GM04504 (cell line): ENCODE measurements at regions not wholly inside any gene's neighbourhood (a gene's known extent, or its start where the extent isn't known, plus 50 kb on each side); places are given as distances from the start of the nearest gene placed in this dataset.
A peak's percentile ranks its signal among the peaks of the same experiment; 100 is the strongest.

Source experiments
- DNase-seq: peaks from one replicate; pipeline ENCODE4 v3.0.0-alpha.2; 2012; ENCODE audit warnings: low read depth

- DNase-seq = no peak
Measured at GRCh38 chr12:69096669-69097335, 142.6 kb upstream of the CPSF6 start.

GRCh38 chr12:69097619-69098368 lies 141.6 kb upstream of the CPSF6 start:
- peak; percentile 10 for DNase-seq

- DNase-seq = no peak
Measured at GRCh38 chr12:69099201-69099837, 140.1 kb upstream of the CPSF6 start.

- DNase-seq = no peak
Measured at GRCh38 chr12:69101505-69101904, 137.9 kb upstream of the CPSF6 start.

GRCh38 chr12:69102856-69103255 lies 136.5 kb upstream of the CPSF6 start:
- no peak for DNase-seq

GRCh38 chr12:69105101-69105962 lies 134.0 kb upstream of the CPSF6 start:
- no peak for DNase-seq

GRCh38 chr12:69106482-69107118 lies 132.8 kb upstream of the CPSF6 start:
- DNase-seq = no peak

- no peak for DNase-seq
Measured at GRCh38 chr12:69107541-69107940, 131.8 kb upstream of the CPSF6 start.

- no peak for DNase-seq
Measured at GRCh38 chr12:69108037-69108436, 131.3 kb upstream of the CPSF6 start.

- DNase-seq = no peak
Measured at GRCh38 chr12:69112616-69113015, 126.8 kb upstream of the CPSF6 start.

- no peak for DNase-seq
Measured at GRCh38 chr12:69115099-69115498, 124.3 kb upstream of the CPSF6 start.

GRCh38 chr12:69115951-69116350 lies 123.4 kb upstream of the CPSF6 start:
- DNase-seq = no peak

GRCh38 chr12:69117566-69118266 lies 121.7 kb upstream of the CPSF6 start:
- DNase-seq = no peak

GRCh38 chr12:69118516-69118915 lies 120.9 kb upstream of the CPSF6 start:
- no peak for DNase-seq

- no peak for DNase-seq
Measured at GRCh38 chr12:69119770-69120169, 119.6 kb upstream of the CPSF6 start.

- no peak for DNase-seq
Measured at GRCh38 chr12:69120354-69120753, 119.0 kb upstream of the CPSF6 start.

- DNase-seq = no peak
Measured at GRCh38 chr12:69123311-69123710, 116.1 kb upstream of the CPSF6 start.

GRCh38 chr12:69123919-69124638 lies 115.3 kb upstream of the CPSF6 start:
- no peak for DNase-seq

- DNase-seq = no peak
Measured at GRCh38 chr12:69129017-69129416, 110.4 kb upstream of the CPSF6 start.

- no peak for DNase-seq
Measured at GRCh38 chr12:69129564-69129963, 109.8 kb upstream of the CPSF6 start.
